HEK293T (cell line): ENCODE measurements at regions not wholly inside any gene's neighbourhood (a gene's known extent, or its start where the extent isn't known, plus 50 kb on each side); places are given as distances from the start of the nearest gene placed in this dataset.

ENCODE experiments used
- ARNT ChIP-seq: fragments of 450-650 bp; IDR thresholded peaks from 2 replicates; pipeline ENCODE4 v1.6.1; 2017; ENCODE audit warnings: mild to moderate bottlenecking
- BHLHE40 ChIP-seq: fragments of 450-650 bp; IDR thresholded peaks from 2 replicates; pipeline ENCODE4 v1.6.1; 2016; ENCODE audit warnings: mild to moderate bottlenecking, moderate library complexity, borderline replicate concordance
- ELF4 ChIP-seq: fragments of 450-650 bp; IDR thresholded peaks from 2 replicates; pipeline ENCODE4 v1.6.1; 2017; ENCODE audit warnings: antibody characterized with exemption
- FOXA1 ChIP-seq: fragments of 450-650 bp; IDR thresholded peaks from 2 replicates; pipeline ENCODE4 v1.6.1; 2016; ENCODE audit warnings: mild to moderate bottlenecking
- FOXK2 ChIP-seq: fragments of 450-650 bp; IDR thresholded peaks from 2 replicates; pipeline ENCODE4 v1.6.1; 2016; ENCODE audit warnings: mild to moderate bottlenecking
- FOXM1 ChIP-seq: fragments of 450-650 bp; IDR thresholded peaks from 2 replicates; pipeline ENCODE4 v1.6.1; 2017; ENCODE audit warnings: mild to moderate bottlenecking, borderline replicate concordance
- HDGF ChIP-seq: fragments of 450-650 bp; IDR thresholded peaks from 2 replicates; pipeline ENCODE4 v1.6.1; 2017; ENCODE audit warnings: antibody characterized with exemption, borderline replicate concordance
- L3MBTL2 ChIP-seq: fragments of 450-650 bp; conservative IDR thresholded peaks from 2 replicates; pipeline ENCODE4 v1.6.1; 2016; ENCODE audit warnings: mild to moderate bottlenecking
- NFRKB ChIP-seq: fragments of 450-650 bp; IDR thresholded peaks from 2 replicates; pipeline ENCODE4 v1.6.1; 2016; ENCODE audit warnings: mild to moderate bottlenecking, moderate library complexity
- PKNOX1 ChIP-seq: fragments of 450-650 bp; IDR thresholded peaks from 2 replicates; pipeline ENCODE4 v1.6.1; 2016
- SP1 ChIP-seq: fragments of 450-650 bp; IDR thresholded peaks from 2 replicates; pipeline ENCODE4 v1.6.1; 2017
- SUZ12 ChIP-seq: fragments of 450-650 bp; IDR thresholded peaks from 2 replicates; pipeline ENCODE4 v1.6.1; 2016; ENCODE audit warnings: mild to moderate bottlenecking
- TARDBP ChIP-seq: fragments of 450-650 bp; IDR thresholded peaks from 2 replicates; pipeline ENCODE4 v1.6.1; 2016
- ZNF384 ChIP-seq: fragments of 450-650 bp; IDR thresholded peaks from 2 replicates; pipeline ENCODE4 v1.6.1; 2016

GRCh38 chr6:44542401-44543116 is 155.1 kb downstream of the CDC5L start:
- TF ChIP-seq ARNT: no peak
- TF ChIP-seq SP1: no peak
- TF ChIP-seq ZNF384: no peak
- no peak for TF ChIP-seq SUZ12
- no peak for TF ChIP-seq HDGF
- no peak for TF ChIP-seq ELF4
- TF ChIP-seq FOXA1: no peak
- TF ChIP-seq L3MBTL2: no peak
- TF ChIP-seq FOXK2: no peak
- TF ChIP-seq BHLHE40: no peak
- TF ChIP-seq TARDBP: no peak
- TF ChIP-seq FOXM1: no peak
- TF ChIP-seq NFRKB: no peak
- TF ChIP-seq PKNOX1: no peak
